HG03095 (cell line): ENCODE measurements at regions not wholly inside any gene's neighbourhood (a gene's known extent, or its start where the extent isn't known, plus 50 kb on each side); places are given as distances from the start of the nearest gene placed in this dataset.

Experiments
- ATAC-seq: cut with Tn5 transposase; IDR thresholded peaks from one replicate; pipeline ENCODE4 v1.9.1; 2021; ENCODE audit warnings: moderate library complexity; ENCODE audit not compliant: unreplicated experiment

GRCh38 chr16:63612462-63613227 is 1509.2 kb downstream of the CDH11 start:
- no peak for ATAC-seq

- ATAC-seq, result no peak
Observed at GRCh38 chr16:63606778-63607177, 1515.1 kb downstream of the CDH11 start.

- no peak for ATAC-seq
Observed at GRCh38 chr16:63602206-63602927, 1519.5 kb downstream of the CDH11 start.

GRCh38 chr16:63596716-63597115 is 1525.1 kb downstream of the CDH11 start:
- no peak for ATAC-seq

GRCh38 chr16:63592852-63593251 is 1529.0 kb downstream of the CDH11 start:
- no peak for ATAC-seq

GRCh38 chr16:63581570-63581969 is 1540.3 kb downstream of the CDH11 start:
- ATAC-seq, result no peak

- no peak for ATAC-seq
Observed at GRCh38 chr16:63578791-63579190, 1542.6 kb upstream of the CDH8 start.

GRCh38 chr16:63577891-63578290 is 1541.7 kb upstream of the CDH8 start:
- ATAC-seq, result no peak

- ATAC-seq, result no peak
Observed at GRCh38 chr16:63575041-63575440, 1538.8 kb upstream of the CDH8 start.

- ATAC-seq, result no peak
Observed at GRCh38 chr16:63568164-63568563, 1531.9 kb upstream of the CDH8 start.

GRCh38 chr16:63563819-63564505 is 1527.7 kb upstream of the CDH8 start:
- ATAC-seq, result no peak

GRCh38 chr16:63553980-63554379 is 1517.7 kb upstream of the CDH8 start:
- no peak for ATAC-seq

GRCh38 chr16:63539276-63539675 is 1503.0 kb upstream of the CDH8 start:
- no peak for ATAC-seq

GRCh38 chr16:63530974-63531373 is 1494.7 kb upstream of the CDH8 start:
- no peak for ATAC-seq

GRCh38 chr16:63530208-63530607 is 1494.0 kb upstream of the CDH8 start:
- no peak for ATAC-seq

GRCh38 chr16:63527404-63527803 is 1491.2 kb upstream of the CDH8 start:
- no peak for ATAC-seq

GRCh38 chr16:63516394-63516793 is 1480.2 kb upstream of the CDH8 start:
- no peak for ATAC-seq

GRCh38 chr16:63512910-63513309 is 1476.7 kb upstream of the CDH8 start:
- no peak for ATAC-seq

- no peak for ATAC-seq
Observed at GRCh38 chr16:63497408-63497807, 1461.2 kb upstream of the CDH8 start.

GRCh38 chr16:63496282-63496681 is 1460.0 kb upstream of the CDH8 start:
- no peak for ATAC-seq

GRCh38 chr16:63488955-63489354 is 1452.7 kb upstream of the CDH8 start:
- ATAC-seq, result no peak

- no peak for ATAC-seq
Observed at GRCh38 chr16:63481060-63481459, 1444.8 kb upstream of the CDH8 start.
